ENCODE measurements at regions not wholly inside any gene's neighbourhood (a gene's known extent, or its start where the extent isn't known, plus 50 kb on each side); places are given as distances from the start of the nearest gene placed in this dataset.
A peak's percentile ranks its signal among the peaks of the same experiment; 100 is the strongest.

DNA sequence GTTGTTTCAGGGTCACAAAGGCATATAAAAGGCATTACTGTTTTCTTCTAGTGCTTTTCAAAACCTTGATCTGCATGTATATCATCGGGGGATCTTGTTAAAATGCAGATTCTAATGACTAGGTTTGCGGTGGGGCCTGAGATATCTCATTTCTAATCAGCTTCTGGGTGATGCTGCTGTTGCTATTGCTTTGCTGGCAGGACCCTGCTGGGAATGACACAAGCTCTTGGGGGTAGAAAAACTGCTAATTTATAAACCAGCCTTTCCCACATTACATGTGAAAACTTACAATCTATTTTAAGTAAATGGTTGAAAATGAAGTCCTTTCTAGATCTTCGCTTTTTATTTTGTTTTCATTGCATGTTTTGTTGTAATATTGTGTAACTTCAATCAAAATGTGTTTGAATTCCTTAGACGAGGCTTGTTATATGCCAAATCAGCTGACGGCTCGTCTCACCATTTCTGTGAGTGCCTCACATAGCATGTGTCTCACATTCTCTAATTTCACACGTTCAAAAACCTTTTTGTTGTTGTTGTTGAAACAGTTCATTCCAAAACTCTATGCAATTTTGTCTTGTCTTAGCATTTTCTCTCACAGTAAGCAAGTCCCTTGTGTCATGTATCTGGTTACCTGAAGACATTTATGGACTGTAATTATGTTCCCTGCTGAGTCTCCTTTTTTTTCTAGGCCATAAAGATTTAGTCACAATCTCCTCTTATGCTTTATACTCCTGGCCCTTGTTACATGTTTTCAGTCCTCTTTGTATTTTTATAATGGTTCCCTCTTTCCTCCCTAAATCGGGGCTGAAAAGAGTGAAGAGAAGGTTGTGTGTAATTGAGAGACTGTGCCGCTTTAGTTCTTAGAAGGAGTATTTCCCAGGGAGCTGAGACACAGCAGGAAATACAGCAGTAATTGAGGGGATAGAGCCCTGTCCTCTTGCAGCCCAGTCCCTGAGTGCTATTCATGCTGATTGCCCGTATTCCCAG lies 521.0 kb upstream of the SEMA6A start:
- Mint-ChIP-seq H3K27ac (peak overlapping the region; percentile 46), H3K36me3 (no peaks in the 10 kb centered on the region), H3K4me3 (no peak overlapping the region), H3K27me3 (ENCODE audit: insufficient read depth, low read depth) (peaks cover 10% of the 10 kb centered on the region), H3K9me3 (no peaks in the 10 kb centered on the region), H3K4me1 (peaks cover 24% of the 10 kb centered on the region)
- TF ChIP-seq EZH2phosphoT487 (IDR thresholded peaks at IDR 0.05) = peak; percentile 72
- TF ChIP-seq EZH2 (IDR thresholded peaks at IDR 0.05) = no peak
- TF ChIP-seq, protein P1, sequence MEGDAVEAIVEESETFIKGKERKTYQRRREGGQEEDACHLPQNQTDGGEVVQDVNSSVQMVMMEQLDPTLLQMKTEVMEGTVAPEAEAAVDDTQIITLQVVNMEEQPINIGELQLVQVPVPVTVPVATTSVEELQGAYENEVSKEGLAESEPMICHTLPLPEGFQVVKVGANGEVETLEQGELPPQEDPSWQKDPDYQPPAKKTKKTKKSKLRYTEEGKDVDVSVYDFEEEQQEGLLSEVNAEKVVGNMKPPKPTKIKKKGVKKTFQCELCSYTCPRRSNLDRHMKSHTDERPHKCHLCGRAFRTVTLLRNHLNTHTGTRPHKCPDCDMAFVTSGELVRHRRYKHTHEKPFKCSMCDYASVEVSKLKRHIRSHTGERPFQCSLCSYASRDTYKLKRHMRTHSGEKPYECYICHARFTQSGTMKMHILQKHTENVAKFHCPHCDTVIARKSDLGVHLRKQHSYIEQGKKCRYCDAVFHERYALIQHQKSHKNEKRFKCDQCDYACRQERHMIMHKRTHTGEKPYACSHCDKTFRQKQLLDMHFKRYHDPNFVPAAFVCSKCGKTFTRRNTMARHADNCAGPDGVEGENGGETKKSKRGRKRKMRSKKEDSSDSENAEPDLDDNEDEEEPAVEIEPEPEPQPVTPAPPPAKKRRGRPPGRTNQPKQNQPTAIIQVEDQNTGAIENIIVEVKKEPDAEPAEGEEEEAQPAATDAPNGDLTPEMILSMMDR (IDR thresholded peaks at IDR 0.05) = no peak
- H3K79me2 ChIP-seq (ENCODE audit: low read depth) = no peaks in the 10 kb centered on the region
- H3K4me3 ChIP-seq = no peak overlapping the region
- DNase-seq (ENCODE audit: low spot score) = peak; percentile 68
- peak overlapping the region; percentile 75 for H3K27ac ChIP-seq
- no peaks in the 10 kb centered on the region for H3K27me3 ChIP-seq
- peaks cover 21% of the 10 kb centered on the region for H3F3A ChIP-seq (ENCODE audit: low read depth)
- no peaks in the 10 kb centered on the region for H3K36me3 ChIP-seq
- peaks cover 36% of the 10 kb centered on the region for H3K4me1 ChIP-seq
- peak overlapping the region; percentile 62 for H3K4me2 ChIP-seq
- H3K9me3 ChIP-seq (ENCODE audit: low read depth) = no peaks in the 10 kb centered on the region
- H2AFZ ChIP-seq (replicated peaks) = no peak overlapping the region
- H3K9ac ChIP-seq = no peak overlapping the region
- H4K20me1 ChIP-seq (ENCODE audit: low read depth) = no peaks in the 10 kb centered on the region

GRCh38 chr5:117094114-117094815 lies 519.6 kb upstream of the SEMA6A start:
- Histone ChIP-seq H3K4me3 (no peak overlapping the region), H3K9me3 (ENCODE audit: low read depth) (no peaks in the 10 kb centered on the region), H2AFZ (replicated peaks) (no peak overlapping the region), H3K4me2 (no peak overlapping the region), H3K36me3 (no peaks in the 10 kb centered on the region), H4K20me1 (ENCODE audit: low read depth) (no peaks in the 10 kb centered on the region), H3K27me3 (no peaks in the 10 kb centered on the region), H3K4me1 (peaks cover 36% of the 10 kb centered on the region), H3K79me2 (ENCODE audit: low read depth) (no peaks in the 10 kb centered on the region), H3K9ac (no peak overlapping the region), H3F3A (ENCODE audit: low read depth) (peaks cover 21% of the 10 kb centered on the region), H3K27ac (no peak overlapping the region)
- TF ChIP-seq, protein P1 (IDR thresholded peaks at IDR 0.05) = no peak
- TF ChIP-seq EZH2phosphoT487 (IDR thresholded peaks at IDR 0.05) = no peak
- no peak for TF ChIP-seq EZH2 (IDR thresholded peaks at IDR 0.05)
- peaks cover 5% of the 10 kb centered on the region for H3K27me3 Mint-ChIP-seq (ENCODE audit: insufficient read depth, low read depth)
- no peak overlapping the region for H3K27ac Mint-ChIP-seq
- no peak for DNase-seq (ENCODE audit: low spot score)
- peaks cover 24% of the 10 kb centered on the region for H3K4me1 Mint-ChIP-seq
- no peaks in the 10 kb centered on the region for H3K9me3 Mint-ChIP-seq
- H3K36me3 Mint-ChIP-seq = no peaks in the 10 kb centered on the region
- H3K4me3 Mint-ChIP-seq = no peak overlapping the region

DNA sequence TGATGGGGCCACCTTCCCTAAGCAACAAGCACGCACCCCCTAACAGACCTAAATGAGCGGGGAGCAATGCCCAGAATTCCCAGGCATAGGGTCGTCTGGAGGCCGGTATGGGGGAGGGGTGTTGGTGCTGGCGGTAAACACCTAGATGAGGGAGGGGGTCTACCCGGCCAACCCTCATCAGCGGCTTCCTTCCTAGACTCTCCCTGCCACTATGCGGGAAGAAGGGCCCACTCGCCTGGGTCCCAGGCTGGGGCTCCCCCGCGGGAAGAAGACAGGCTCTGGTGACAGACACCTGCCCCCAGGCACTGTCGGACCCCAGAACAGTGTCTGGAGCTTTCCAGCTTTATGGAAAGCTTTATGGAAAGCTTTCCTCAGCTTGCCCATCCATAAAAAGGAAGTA lies 519.0 kb upstream of the SEMA6A start:
- Histone ChIP-seq H3K9ac (no peak overlapping the region), H3K4me2 (no peak overlapping the region), H3K9me3 (ENCODE audit: low read depth) (no peaks in the 10 kb centered on the region), H3K79me2 (ENCODE audit: low read depth) (no peaks in the 10 kb centered on the region), H3F3A (ENCODE audit: low read depth) (peaks cover 21% of the 10 kb centered on the region), H2AFZ (replicated peaks) (no peak overlapping the region), H3K4me3 (no peak overlapping the region), H4K20me1 (ENCODE audit: low read depth) (no peaks in the 10 kb centered on the region), H3K4me1 (peaks cover 34% of the 10 kb centered on the region), H3K27ac (no peak overlapping the region), H3K36me3 (no peaks in the 10 kb centered on the region), H3K27me3 (no peaks in the 10 kb centered on the region)
- Mint-ChIP-seq H3K4me3 (no peak overlapping the region), H3K27ac (no peak overlapping the region), H3K9me3 (no peaks in the 10 kb centered on the region), H3K27me3 (ENCODE audit: insufficient read depth, low read depth) (peaks cover 5% of the 10 kb centered on the region), H3K4me1 (peaks cover 24% of the 10 kb centered on the region), H3K36me3 (no peaks in the 10 kb centered on the region)
- no peak for DNase-seq (ENCODE audit: low spot score)
- no peak for TF ChIP-seq EZH2phosphoT487 (IDR thresholded peaks at IDR 0.05)
- TF ChIP-seq EZH2 (IDR thresholded peaks at IDR 0.05) = no peak
- TF ChIP-seq, protein P1 (IDR thresholded peaks at IDR 0.05) = no peak

Data from neural progenitor cell (in vitro differentiated cells).